K562 (cell line): ENCODE measurements at regions not wholly inside any gene's neighbourhood (a gene's known extent, or its start where the extent isn't known, plus 50 kb on each side); places are given as distances from the start of the nearest gene placed in this dataset.

ENCODE experiments used
- ATAC-seq: fragments of 200-7000 bp; cut with Tn5 transposase; 3 replicates; pipeline ENCODE4 v1.9.1; 2020; ENCODE audit warnings: moderate library complexity
- BruUV-seq: library from RNA; stranded (reverse); fragments of 400-500 nt; replicated peaks from 2 replicates; lab custom pipeline; 2021; lab: Mats Ljungman, UMichigan
- CTCF ChIA-PET: fragments of 300-600 bp; formaldehyde crosslinking; extraction: SDS; loops from one replicate; lab custom pipeline; 2021; ENCODE audit warnings: low intra/inter-chr PET ratio; lab: Yijun Ruan, JAX
- POLR2A ChIA-PET: fragments of 300-600, 350-650 bp; sonication (Branson Sonifier 250); formaldehyde crosslinking; extraction: SDS; loops from one replicate; lab custom pipeline; 2021; ENCODE audit warnings: antibody characterized with exemption, inconsistent platforms; lab: Yijun Ruan, JAX
- DNase-seq, 4 experiments: peaks; one replicate each; pipeline versions ENCODE4 v3.0.0 to v3.0.0-alpha.2; 2011 to 2018; ENCODE audit warnings: low spot score in 3 of 4, mixed read lengths in 3 of 4; ENCODE audit errors: extremely low read depth in 1 of 4
- FAIRE-seq: peaks from 2 replicates; lab custom pipeline; 2011; peaks lifted over from hg19 to GRCh38; lab: Jason Lieb, UNC
- H2AFZ ChIP-seq: 2 replicates; pipeline ENCODE4 v1.6.0; 2011; ENCODE audit warnings: low read depth, low read length, control low read depth, inconsistent platforms
- H3K27ac ChIP-seq: fragments of 200-600 bp; 3 replicates; pipeline ENCODE4 v1.8.0; 2011; ENCODE audit warnings: low read depth, mild to moderate bottlenecking, control low read depth, inconsistent platforms, low read length, moderate library complexity, mixed read lengths; ENCODE audit errors: extremely low read depth
- H3K27me3 ChIP-seq, 2 experiments: fragments of 300-600 bp in 1 of 2; 2 replicates in 1 of 2; 3 replicates in 1 of 2; pipeline versions ENCODE4 v1.6.0 to v1.8.0; 2011; ENCODE audit warnings: inconsistent platforms in 2 of 2, low read length in 2 of 2, mild to moderate bottlenecking in 1 of 2, mixed read lengths in 1 of 2, moderate library complexity in 1 of 2; ENCODE audit not compliant: control insufficient read depth in 2 of 2, insufficient read depth in 2 of 2
- H3K36me3 ChIP-seq: fragments of 300-600 bp; 3 replicates; pipeline ENCODE4 v1.8.0; 2011; ENCODE audit warnings: mild to moderate bottlenecking, low read length, inconsistent platforms; ENCODE audit not compliant: control insufficient read depth, insufficient read depth
- H3K4me1 ChIP-seq, 2 experiments: fragments of 200-600 bp in 1 of 2; replicated peaks in 1 of 2; 2 replicates in 1 of 2; 3 replicates in 1 of 2; pipeline versions ENCODE4 v1.5.1 to v1.8.0; 2011; ENCODE audit warnings: inconsistent platforms in 2 of 2, low read length in 2 of 2, mild to moderate bottlenecking in 1 of 2, mixed read lengths in 1 of 2, moderate library complexity in 1 of 2; ENCODE audit not compliant: control insufficient read depth in 2 of 2, insufficient read depth in 2 of 2
- H3K4me2 ChIP-seq: 2 replicates; pipeline ENCODE4 v1.6.1; 2011; ENCODE audit warnings: low read length, control low read depth, inconsistent platforms, mixed read lengths; ENCODE audit not compliant: insufficient read depth
- H3K4me3 ChIP-seq: fragments of 200-600 bp; sonication (generic), shearing (Covaris generic); 2 replicates; pipeline ENCODE4 v1.5.1; 2016; ENCODE audit warnings: control low read depth, inconsistent platforms
- H3K79me2 ChIP-seq: fragments of 200-600 bp; 3 replicates; pipeline ENCODE4 v1.8.0; 2011; ENCODE audit warnings: low read length, inconsistent platforms; ENCODE audit not compliant: control insufficient read depth, insufficient read depth
- H3K9ac ChIP-seq, 2 experiments: 2 replicates each; pipeline versions ENCODE4 v1.6.0 to v1.6.1; 2011; ENCODE audit warnings: low read depth in 2 of 2, low read length in 2 of 2, control low read depth in 1 of 2, inconsistent platforms in 1 of 2, mild to moderate bottlenecking in 1 of 2, mixed read lengths in 1 of 2; ENCODE audit not compliant: insufficient read depth in 1 of 2
- H3K9me1 ChIP-seq: one replicate; pipeline ENCODE4 v1.6.0; 2011; ENCODE audit warnings: inconsistent platforms, mild to moderate bottlenecking, low read length, moderate library complexity; ENCODE audit not compliant: control insufficient read depth, insufficient read depth
- H3K9me3 ChIP-seq: replicated peaks from 2 replicates; pipeline ENCODE4 v1.5.1; 2011; ENCODE audit warnings: low read depth, low read length, inconsistent platforms; ENCODE audit not compliant: control insufficient read depth, insufficient read depth
- H4K20me1 ChIP-seq: replicated peaks from 2 replicates; pipeline ENCODE4 v1.6.1; 2011; ENCODE audit warnings: low read length, inconsistent platforms, mixed read lengths; ENCODE audit not compliant: control insufficient read depth, insufficient read depth
- CHD2 ChIP-seq: IDR thresholded peaks from 2 replicates; pipeline ENCODE4 v1.6.1; 2011; ENCODE audit warnings: low read depth, low read length
- DPF2 ChIP-seq: fragments of 450-650 bp; IDR thresholded peaks from 2 replicates; pipeline ENCODE4 v1.6.1; 2016
- HLTF ChIP-seq: fragments of 450-650 bp; IDR thresholded peaks from 2 replicates; pipeline ENCODE4 v1.6.1; 2016
- HNRNPK ChIP-seq: fragments of 200-400 bp; formaldehyde crosslinking; IDR thresholded peaks from one replicate; pipeline ENCODE4 v1.6.1; 2018; ENCODE audit warnings: mild to moderate bottlenecking, low read depth, low read length; ENCODE audit not compliant: poor library complexity, severe bottlenecking
- KLF16 ChIP-seq: IDR thresholded peaks from 2 replicates; pipeline ENCODE4 v1.6.1; 2016; ENCODE audit warnings: antibody characterized with exemption
- NFIC ChIP-seq: fragments of 450-650 bp; IDR thresholded peaks from 2 replicates; pipeline ENCODE4 v1.6.1; 2017; ENCODE audit warnings: mild to moderate bottlenecking, inconsistent platforms
- PPARD ChIP-seq: fragments of 250-450 bp; sonication (Bioruptor Pico); IDR thresholded peaks from 2 replicates; pipeline ENCODE4 v1.8.0; 2022; ENCODE audit warnings: inconsistent platforms, mild to moderate bottlenecking, moderate library complexity
- PTTG1 ChIP-seq: fragments of 450-650 bp; IDR thresholded peaks from 2 replicates; pipeline ENCODE4 v1.6.1; 2016; ENCODE audit warnings: low read depth, mild to moderate bottlenecking, missing genetic modification characterization, missing compliant biosample characterization
- TEAD2 ChIP-seq: fragments of 450-650 bp; IDR thresholded peaks from 2 replicates; pipeline ENCODE4 v1.6.1; 2016; ENCODE audit warnings: missing genetic modification characterization, control low read depth, missing compliant biosample characterization
- TEAD4 ChIP-seq, 2 experiments: sonication (generic) in 1 of 2; formaldehyde crosslinking in 1 of 2; IDR thresholded peaks; 2 replicates each; pipeline versions ENCODE4 v1.6.1 to v1.8.0; 2012 to 2022; ENCODE audit warnings: borderline replicate concordance in 1 of 2, inconsistent platforms in 1 of 2, low read length in 1 of 2, mild to moderate bottlenecking in 1 of 2, missing genetic modification reagents in 1 of 2
- ZNF408 ChIP-seq: fragments of 250-450 bp; sonication (Bioruptor Pico); IDR thresholded peaks from 2 replicates; pipeline ENCODE4 v1.4.0; 2020; ENCODE audit warnings: low read depth, mild to moderate bottlenecking, moderate library complexity
- ZNF79 ChIP-seq: fragments of 250-450 bp; sonication (Bioruptor Pico); IDR thresholded peaks from 2 replicates; pipeline ENCODE4 v1.4.0; 2020; ENCODE audit warnings: low read depth, mild to moderate bottlenecking, moderate library complexity
- WGBS: fragments of 100-300 bp; shearing (Covaris generic); methylation state at CpG from one replicate; pipeline ENCODE4 v1.1.6; 2016; ENCODE audit warnings: low coverage, mixed read lengths; ENCODE audit not compliant: insufficient coverage; ENCODE audit errors: missing lambda C conversion rate; 5-methylcytosine and 5-hydroxymethylcytosine counted together
- in situ Hi-C: fragments of 300-500 bp; cut with MboI; formaldehyde crosslinking; loops from 4 replicates; pipeline ENCODE4 v1.15.0; 2018; ENCODE audit warnings: inconsistent platforms, mixed read lengths
- intact Hi-C: fragments of 100-400 bp; cut with micrococcal nuclease; formaldehyde crosslinking; loops from 2 replicates; pipeline ENCODE4 v1.14.2; 2022
- TF ChIP-seq, protein P1 (sequence below): fragments of 450-650 bp; IDR thresholded peaks from 2 replicates; pipeline ENCODE4 v1.6.1; 2016; ENCODE audit warnings: low read depth, mild to moderate bottlenecking, moderate library complexity
- TF ChIP-seq, protein P2 (sequence below): sonication (generic); formaldehyde crosslinking; IDR thresholded peaks from 2 replicates; pipeline ENCODE4 v1.9.0; 2022; ENCODE audit warnings: mild to moderate bottlenecking, missing genetic modification reagents
- TF ChIP-seq, protein P3 (sequence below): fragments of 450-650 bp; formaldehyde crosslinking; IDR thresholded peaks from 2 replicates; pipeline ENCODE4 v1.4.0; 2022; ENCODE audit warnings: mild to moderate bottlenecking, moderate library complexity

DNA sequence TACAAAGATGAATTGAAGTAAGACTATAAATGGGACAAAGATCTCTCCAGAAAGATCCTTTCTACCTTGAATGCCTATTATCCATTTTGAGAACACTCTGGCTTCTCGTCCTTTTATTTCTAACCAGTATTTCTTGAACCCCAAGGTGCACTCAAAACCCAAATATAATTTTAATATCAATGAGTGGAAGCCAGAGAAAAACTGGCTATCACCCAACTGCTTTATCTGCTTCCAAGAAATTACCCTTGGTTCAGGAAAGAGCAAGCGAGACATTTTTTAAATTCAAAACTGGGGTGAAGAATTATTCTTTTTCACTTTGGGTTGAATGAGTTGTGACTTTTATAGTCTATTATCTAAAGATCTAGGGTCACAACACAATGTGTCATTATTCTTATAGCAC, 221.3 kb downstream of the PTH2R start:
- H3K4me3 ChIP-seq = no peak overlapping the region
- TF ChIP-seq HNRNPK = no peak
- TF ChIP-seq NFIC = 0 out of 2 replicates have a peak, but pooled peaks have one; percentile 17
- TF ChIP-seq, all 486 proteins: peak for 1
- Histone ChIP-seq H3K9me3 (no peaks in the 10 kb centered on the region), H4K20me1 (no peaks in the 10 kb centered on the region), H3K9ac (no peak overlapping the region; a peak in 1 of 4 replicates), H3K79me2 (peaks cover 8% of the 10 kb centered on the region; the same call in 2 of the 3 replicates), H3K4me1 (peaks cover 0 to 20% of the 10 kb centered on the region in 2 experiments; a peak in 1 of 5 replicates), H3K27me3 (no peaks in the 10 kb centered on the region), H3K9me1 (no peaks in the 10 kb centered on the region), H3K4me2 (no peak overlapping the region), H3K27ac (0 out of 3 replicates have a peak overlapping the region, but pooled peaks have one; percentile 40), H2AFZ (no peak overlapping the region), H3K36me3 (no peaks in the 10 kb centered on the region)
- no TSS peak for BruUV-seq
- FAIRE-seq (no peak), DNase-seq (no peak), ATAC-seq (no peak)
- ChIA-PET POLR2A (interaction anchor here (1.5 kb wide), 1 partner anchor 13 kb away, joined by 3 read pairs; no protein-coding TSS in a partner anchor), CTCF (no interaction called here)
- 0% methylated on average over 2 of the region's 2 CpGs for WGBS
- intact Hi-C loops = no loop called here
- in situ Hi-C loops = no loop called here

- FAIRE-seq (peak; percentile 73), DNase-seq (peak; percentile 12 to 73 (median 38)), ATAC-seq (peak; percentile 93)
- H3K27ac ChIP-seq = no peak overlapping the region
- H3K9me1 ChIP-seq = no peaks in the 10 kb centered on the region
- no peak overlapping the region for H3K9ac ChIP-seq
- POLR2A ChIA-PET = no interaction called here
- no peak overlapping the region for H3K4me2 ChIP-seq
- 0 out of 3 replicates have a peak, but pooled peaks cover 3% of the 10 kb centered on the region for H3K79me2 ChIP-seq
- no peaks in the 10 kb centered on the region for H3K9me3 ChIP-seq
- no peaks in the 10 kb centered on the region for H3K27me3 ChIP-seq
- CTCF ChIA-PET = no interaction called here
- BruUV-seq = no TSS peak
- in situ Hi-C loops = no loop called here
- no peaks in the 10 kb centered on the region for H4K20me1 ChIP-seq
- no peak overlapping the region for H2AFZ ChIP-seq
- no peak overlapping the region for H3K4me3 ChIP-seq
- peaks cover 4% of the 10 kb centered on the region; the same call in 2 of the 3 replicates for H3K36me3 ChIP-seq
- peaks cover 0 to 5% of the 10 kb centered on the region in 2 experiments; a peak in 2 of 5 replicates for H3K4me1 ChIP-seq
- intact Hi-C loops = no loop called here
- TF ChIP-seq PPARD (CRISPR knock-in tag) = no peak
- TF ChIP-seq DPF2 = peak; percentile 79
- TF ChIP-seq TEAD2 = no peak
- TF ChIP-seq, protein P1, sequence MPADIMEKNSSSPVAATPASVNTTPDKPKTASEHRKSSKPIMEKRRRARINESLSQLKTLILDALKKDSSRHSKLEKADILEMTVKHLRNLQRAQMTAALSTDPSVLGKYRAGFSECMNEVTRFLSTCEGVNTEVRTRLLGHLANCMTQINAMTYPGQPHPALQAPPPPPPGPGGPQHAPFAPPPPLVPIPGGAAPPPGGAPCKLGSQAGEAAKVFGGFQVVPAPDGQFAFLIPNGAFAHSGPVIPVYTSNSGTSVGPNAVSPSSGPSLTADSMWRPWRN = peak; percentile 61; the same call in 1 of the 2 replicates
- TF ChIP-seq CHD2 = no peak
- TF ChIP-seq PTTG1 (tag) = no peak
- no peak for TF ChIP-seq ZNF79 (CRISPR knock-in tag)
- no peak for TF ChIP-seq ZNF408 (CRISPR knock-in tag)
- TF ChIP-seq, protein P2, sequence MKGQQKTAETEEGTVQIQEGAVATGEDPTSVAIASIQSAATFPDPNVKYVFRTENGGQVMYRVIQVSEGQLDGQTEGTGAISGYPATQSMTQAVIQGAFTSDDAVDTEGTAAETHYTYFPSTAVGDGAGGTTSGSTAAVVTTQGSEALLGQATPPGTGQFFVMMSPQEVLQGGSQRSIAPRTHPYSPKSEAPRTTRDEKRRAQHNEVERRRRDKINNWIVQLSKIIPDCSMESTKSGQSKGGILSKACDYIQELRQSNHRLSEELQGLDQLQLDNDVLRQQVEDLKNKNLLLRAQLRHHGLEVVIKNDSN (CRISPR knock-in tag) = no peak
- TF ChIP-seq, protein P3, sequence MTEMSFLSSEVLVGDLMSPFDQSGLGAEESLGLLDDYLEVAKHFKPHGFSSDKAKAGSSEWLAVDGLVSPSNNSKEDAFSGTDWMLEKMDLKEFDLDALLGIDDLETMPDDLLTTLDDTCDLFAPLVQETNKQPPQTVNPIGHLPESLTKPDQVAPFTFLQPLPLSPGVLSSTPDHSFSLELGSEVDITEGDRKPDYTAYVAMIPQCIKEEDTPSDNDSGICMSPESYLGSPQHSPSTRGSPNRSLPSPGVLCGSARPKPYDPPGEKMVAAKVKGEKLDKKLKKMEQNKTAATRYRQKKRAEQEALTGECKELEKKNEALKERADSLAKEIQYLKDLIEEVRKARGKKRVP = no peak
- peak; percentile 67 for TF ChIP-seq TEAD4 (IDR thresholded peaks at IDR 0.05; ENCODE audit: low read length)
- TF ChIP-seq TEAD4 (CRISPR knock-in tag; IDR thresholded peaks at IDR 0.05; ENCODE audit: borderline replicate concordance) = no peak
- TF ChIP-seq HLTF = no peak
- peak; percentile 28; the same call in 1 of the 2 replicates for TF ChIP-seq KLF16
Measured at GRCh38 chr2:208638059-208638458, 231.5 kb downstream of the PTH2R start.
